ENCODE measurements at regions not wholly inside any gene's neighbourhood (a gene's known extent, or its start where the extent isn't known, plus 50 kb on each side); places are given as distances from the start of the nearest gene placed in this dataset.

- H3K79me2 ChIP-seq (ENCODE audit: control insufficient read depth, insufficient read depth, low read length): no peaks in the 10 kb centered on the region
- H2BK120ac ChIP-seq (ENCODE audit: low read depth, low read length): no peak overlapping the region
- H3K36me3 ChIP-seq (ENCODE audit: control insufficient read depth, insufficient read depth, low read length): no peaks in the 10 kb centered on the region
- WGBS (ENCODE audit: extremely low coverage, insufficient coverage, low lambda C conversion rate): no CpG with 5 or more reads among the region's 2 CpGs
- H3K4me3 ChIP-seq (ENCODE audit: low read length): no peak overlapping the region
- H3K4me1 ChIP-seq (ENCODE audit: control insufficient read depth, low read depth, low read length): no peaks in the 10 kb centered on the region
- H3K27ac ChIP-seq (ENCODE audit: low read depth, low read length): no peak overlapping the region
- H4K8ac ChIP-seq (ENCODE audit: low read depth, low read length): no peak overlapping the region
- no peak overlapping the region for H4K5ac ChIP-seq (ENCODE audit: low read length)
- H3K4me2 ChIP-seq (ENCODE audit: low read length): no peak overlapping the region
- H2AK5ac ChIP-seq (ENCODE audit: low read length): no peak overlapping the region
- H3K9ac ChIP-seq (ENCODE audit: low read length): no peak overlapping the region
- no peak overlapping the region for H3K18ac ChIP-seq (ENCODE audit: low read length)
- no peaks in the 10 kb centered on the region for H3K79me1 ChIP-seq (ENCODE audit: low read length)
- no peak overlapping the region for H3K56ac ChIP-seq (ENCODE audit: low read length)
- DNase-seq: no peak
- no peak overlapping the region for H2BK5ac ChIP-seq (ENCODE audit: low read length)
- H3K4ac ChIP-seq (ENCODE audit: low read depth, low read length): no peak overlapping the region
- H2BK15ac ChIP-seq (replicated peaks; ENCODE audit: low read depth): no peak overlapping the region
- H3K27me3 ChIP-seq (ENCODE audit: insufficient read depth, low read length, poor library complexity): no peaks in the 10 kb centered on the region
- H3K23ac ChIP-seq (ENCODE audit: low read length): no peak overlapping the region
These were observed 509.6 kb upstream of the CT83 start for GRCh38 chrX:116972362-116972761.

DNA sequence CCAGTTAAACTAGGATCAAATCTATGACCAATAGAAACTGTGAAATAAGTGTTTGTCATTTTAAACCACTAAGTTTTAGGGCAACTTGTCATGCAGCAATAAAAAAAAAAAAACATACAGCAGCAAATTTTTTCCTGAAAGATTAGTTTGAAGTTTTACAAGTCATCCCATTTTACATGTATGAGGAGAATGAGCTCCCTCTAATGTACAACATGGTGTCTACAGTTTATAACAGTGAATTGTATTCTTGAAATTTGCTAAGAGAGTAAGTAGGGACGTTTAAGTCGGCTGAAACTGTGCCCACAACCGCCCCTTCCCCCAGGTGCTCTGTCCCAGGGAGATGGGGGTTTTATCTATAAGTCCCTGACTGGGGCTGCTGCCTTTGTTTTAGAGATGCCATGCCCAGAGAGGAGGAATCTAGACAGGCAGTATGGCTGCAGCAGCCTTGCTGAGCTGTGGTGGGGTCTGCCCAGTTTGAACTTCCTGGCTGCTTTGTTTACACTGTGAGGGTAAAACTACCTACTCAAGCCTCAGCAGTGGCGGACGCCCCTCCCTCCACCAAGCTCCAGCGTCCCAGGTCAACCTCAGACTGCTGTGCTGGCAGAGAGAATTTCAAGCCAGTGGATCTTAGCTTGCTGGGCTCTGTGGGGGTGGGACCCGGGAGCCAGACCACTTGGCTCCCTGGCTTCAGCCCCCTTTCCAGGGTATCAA, 499.3 kb upstream of the CT83 start:
- no peaks in the 10 kb centered on the region for H3K36me3 ChIP-seq (ENCODE audit: control insufficient read depth, insufficient read depth, low read length)
- peak overlapping the region; percentile 0 for H3K4ac ChIP-seq (ENCODE audit: low read depth, low read length)
- no peak overlapping the region for H3K23ac ChIP-seq (ENCODE audit: low read length)
- H2BK15ac ChIP-seq (replicated peaks; ENCODE audit: low read depth): no peak overlapping the region
- no peaks in the 10 kb centered on the region for H3K27me3 ChIP-seq (ENCODE audit: insufficient read depth, low read length, poor library complexity)
- no peaks in the 10 kb centered on the region for H3K4me1 ChIP-seq (ENCODE audit: control insufficient read depth, low read depth, low read length)
- H2AK5ac ChIP-seq (ENCODE audit: low read length): no peak overlapping the region
- no peak overlapping the region for H4K8ac ChIP-seq (ENCODE audit: low read depth, low read length)
- no peak overlapping the region for H2BK5ac ChIP-seq (ENCODE audit: low read length)
- peak; percentile 42 for DNase-seq
- H4K5ac ChIP-seq (ENCODE audit: low read length): no peak overlapping the region
- no peak overlapping the region for H3K9ac ChIP-seq (ENCODE audit: low read length)
- H3K4me2 ChIP-seq (ENCODE audit: low read length): no peak overlapping the region
- no CpG with 5 or more reads among the region's 7 CpGs for whole genome bisulfite sequencing (ENCODE audit: extremely low coverage, insufficient coverage, low lambda C conversion rate)
- H3K56ac ChIP-seq (ENCODE audit: low read length): no peak overlapping the region
- no peak overlapping the region for H2BK120ac ChIP-seq (ENCODE audit: low read depth, low read length)
- H3K79me1 ChIP-seq (ENCODE audit: low read length): no peaks in the 10 kb centered on the region
- no peak overlapping the region for H3K27ac ChIP-seq (ENCODE audit: low read depth, low read length)
- H3K79me2 ChIP-seq (ENCODE audit: control insufficient read depth, insufficient read depth, low read length): no peaks in the 10 kb centered on the region
- H3K18ac ChIP-seq (ENCODE audit: low read length): no peak overlapping the region
- no peak overlapping the region for H3K4me3 ChIP-seq (ENCODE audit: low read length)

- H2BK15ac ChIP-seq (replicated peaks; ENCODE audit: low read depth): no peak overlapping the region
- no peak overlapping the region for H3K4ac ChIP-seq (ENCODE audit: low read depth, low read length)
- H3K18ac ChIP-seq (ENCODE audit: low read length): no peak overlapping the region
- peak overlapping the region; percentile 54 for H2BK120ac ChIP-seq (ENCODE audit: low read depth, low read length)
- no peak overlapping the region for H2AK5ac ChIP-seq (ENCODE audit: low read length)
- H3K23ac ChIP-seq (ENCODE audit: low read length): no peak overlapping the region
- no peaks in the 10 kb centered on the region for H3K4me1 ChIP-seq (ENCODE audit: control insufficient read depth, low read depth, low read length)
- peak; percentile 91 for DNase-seq
- no peak overlapping the region for H3K9ac ChIP-seq (ENCODE audit: low read length)
- peak overlapping the region; percentile 67 for H3K27ac ChIP-seq (ENCODE audit: low read depth, low read length)
- no peak overlapping the region for H3K4me3 ChIP-seq (ENCODE audit: low read length)
- H4K5ac ChIP-seq (ENCODE audit: low read length): no peak overlapping the region
- no peaks in the 10 kb centered on the region for H3K36me3 ChIP-seq (ENCODE audit: control insufficient read depth, insufficient read depth, low read length)
- no peaks in the 10 kb centered on the region for H3K79me2 ChIP-seq (ENCODE audit: control insufficient read depth, insufficient read depth, low read length)
- H2BK5ac ChIP-seq (ENCODE audit: low read length): no peak overlapping the region
- H3K56ac ChIP-seq (ENCODE audit: low read length): peak overlapping the region; percentile 73
- H3K4me2 ChIP-seq (ENCODE audit: low read length): no peak overlapping the region
- no peak overlapping the region for H4K8ac ChIP-seq (ENCODE audit: low read depth, low read length)
- H3K27me3 ChIP-seq (ENCODE audit: insufficient read depth, low read length, poor library complexity): no peaks in the 10 kb centered on the region
- no peaks in the 10 kb centered on the region for H3K79me1 ChIP-seq (ENCODE audit: low read length)
- WGBS (ENCODE audit: extremely low coverage, insufficient coverage, low lambda C conversion rate): no CpG with 5 or more reads among the region's 6 CpGs
These were observed 467.5 kb upstream of the CT83 start for GRCh38 chrX:116930311-116930710.

DNA sequence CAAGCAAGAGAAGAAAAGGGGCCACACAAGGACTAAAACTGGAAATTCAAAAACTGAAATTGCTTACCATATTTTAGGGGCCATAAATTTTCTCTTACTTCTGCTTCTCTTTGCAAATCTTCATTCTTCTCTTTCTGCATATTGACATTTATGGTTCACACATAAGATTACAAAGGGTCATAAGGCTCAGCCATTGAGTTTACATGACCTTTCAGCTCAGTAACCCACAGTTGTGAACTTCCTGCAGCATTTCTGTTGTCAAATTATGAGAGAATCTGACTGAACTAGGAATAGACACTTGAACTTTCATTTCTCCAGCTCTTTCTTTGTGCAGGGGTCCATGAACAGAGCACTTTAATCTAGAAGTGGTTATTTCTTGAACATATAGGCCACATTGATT, 434.8 kb upstream of the CT83 start:
- no peak overlapping the region for H2BK15ac ChIP-seq (replicated peaks; ENCODE audit: low read depth)
- H3K36me3 ChIP-seq (ENCODE audit: control insufficient read depth, insufficient read depth, low read length): no peaks in the 10 kb centered on the region
- no peak overlapping the region for H3K4me3 ChIP-seq (ENCODE audit: low read length)
- no peak overlapping the region for H3K9ac ChIP-seq (ENCODE audit: low read length)
- H3K23ac ChIP-seq (ENCODE audit: low read length): no peak overlapping the region
- H4K5ac ChIP-seq (ENCODE audit: low read length): no peak overlapping the region
- H3K56ac ChIP-seq (ENCODE audit: low read length): no peak overlapping the region
- no peaks in the 10 kb centered on the region for H3K79me2 ChIP-seq (ENCODE audit: control insufficient read depth, insufficient read depth, low read length)
- no peak overlapping the region for H2AK5ac ChIP-seq (ENCODE audit: low read length)
- no peak overlapping the region for H2BK5ac ChIP-seq (ENCODE audit: low read length)
- H3K79me1 ChIP-seq (ENCODE audit: low read length): no peaks in the 10 kb centered on the region
- no peak overlapping the region for H3K4ac ChIP-seq (ENCODE audit: low read depth, low read length)
- no peak overlapping the region for H4K8ac ChIP-seq (ENCODE audit: low read depth, low read length)
- H3K27ac ChIP-seq (ENCODE audit: low read depth, low read length): no peak overlapping the region
- H3K4me2 ChIP-seq (ENCODE audit: low read length): no peak overlapping the region
- H2BK120ac ChIP-seq (ENCODE audit: low read depth, low read length): no peak overlapping the region
- no peak overlapping the region for H3K18ac ChIP-seq (ENCODE audit: low read length)
- no peaks in the 10 kb centered on the region for H3K27me3 ChIP-seq (ENCODE audit: insufficient read depth, low read length, poor library complexity)
- no peaks in the 10 kb centered on the region for H3K4me1 ChIP-seq (ENCODE audit: control insufficient read depth, low read depth, low read length)
- no peak for DNase-seq

- H3K56ac ChIP-seq (ENCODE audit: low read length): no peak overlapping the region
- no peak for DNase-seq
- WGBS (ENCODE audit: extremely low coverage, insufficient coverage, low lambda C conversion rate): no CpG with 5 or more reads among the region's 1 CpG
These were observed 419.2 kb upstream of the CT83 start for GRCh38 chrX:116881961-116882360.

DNA sequence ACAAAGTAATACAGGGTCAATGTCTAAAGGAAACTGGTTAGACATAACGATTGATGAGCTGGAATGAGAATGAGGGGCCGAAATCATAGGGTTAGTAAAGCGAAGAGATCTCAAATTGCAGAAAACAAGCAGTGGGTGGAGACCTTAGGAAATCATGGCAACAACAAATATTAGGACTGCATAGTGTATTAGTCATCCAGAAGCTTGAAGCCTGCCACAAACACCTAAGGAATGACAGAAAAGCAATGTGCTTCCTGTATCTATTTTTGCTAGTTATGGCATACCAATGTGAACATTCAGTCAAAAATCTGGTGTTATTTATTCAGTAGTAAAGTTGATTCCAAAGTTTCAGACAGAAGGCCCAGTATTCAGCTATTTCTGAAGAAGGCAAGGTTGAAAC, 410.9 kb upstream of the CT83 start:
- Histone ChIP-seq H3K23ac (ENCODE audit: low read length) (no peak overlapping the region), H3K4me1 (ENCODE audit: control insufficient read depth, low read depth, low read length) (no peaks in the 10 kb centered on the region)
- WGBS (ENCODE audit: extremely low coverage, insufficient coverage, low lambda C conversion rate): no CpG with 5 or more reads among the region's 3 CpGs

More at GRCh38 chrX:116881961-116882360, 419.2 kb upstream of the CT83 start:
- no peak overlapping the region for H3K18ac ChIP-seq (ENCODE audit: low read length)
- no peak overlapping the region for H3K23ac ChIP-seq (ENCODE audit: low read length)
- no peak overlapping the region for H2BK120ac ChIP-seq (ENCODE audit: low read depth, low read length)
- H3K4ac ChIP-seq (ENCODE audit: low read depth, low read length): no peak overlapping the region
- no peak overlapping the region for H2BK15ac ChIP-seq (replicated peaks; ENCODE audit: low read depth)
- H2BK5ac ChIP-seq (ENCODE audit: low read length): no peak overlapping the region
- H4K5ac ChIP-seq (ENCODE audit: low read length): no peak overlapping the region
- no peak overlapping the region for H3K4me2 ChIP-seq (ENCODE audit: low read length)
- no peak overlapping the region for H3K9ac ChIP-seq (ENCODE audit: low read length)
- no peak overlapping the region for H3K27ac ChIP-seq (ENCODE audit: low read depth, low read length)
- H4K8ac ChIP-seq (ENCODE audit: low read depth, low read length): no peak overlapping the region
- no peaks in the 10 kb centered on the region for H3K36me3 ChIP-seq (ENCODE audit: control insufficient read depth, insufficient read depth, low read length)
- H3K4me1 ChIP-seq (ENCODE audit: control insufficient read depth, low read depth, low read length): no peaks in the 10 kb centered on the region
- no peak overlapping the region for H2AK5ac ChIP-seq (ENCODE audit: low read length)
- H3K4me3 ChIP-seq (ENCODE audit: low read length): no peak overlapping the region
- H3K27me3 ChIP-seq (ENCODE audit: insufficient read depth, low read length, poor library complexity): no peaks in the 10 kb centered on the region
- no peaks in the 10 kb centered on the region for H3K79me2 ChIP-seq (ENCODE audit: control insufficient read depth, insufficient read depth, low read length)
- H3K79me1 ChIP-seq (ENCODE audit: low read length): no peaks in the 10 kb centered on the region

More for the DNA sequence above, 410.9 kb upstream of the CT83 start:
- H3K27ac ChIP-seq (ENCODE audit: low read depth, low read length): no peak overlapping the region
- H2BK120ac ChIP-seq (ENCODE audit: low read depth, low read length): no peak overlapping the region
- H3K56ac ChIP-seq (ENCODE audit: low read length): no peak overlapping the region
- H3K4me3 ChIP-seq (ENCODE audit: low read length): no peak overlapping the region
- no peak overlapping the region for H3K4me2 ChIP-seq (ENCODE audit: low read length)
- no peaks in the 10 kb centered on the region for H3K27me3 ChIP-seq (ENCODE audit: insufficient read depth, low read length, poor library complexity)
- H4K8ac ChIP-seq (ENCODE audit: low read depth, low read length): no peak overlapping the region
- H3K9ac ChIP-seq (ENCODE audit: low read length): no peak overlapping the region
- H2BK5ac ChIP-seq (ENCODE audit: low read length): no peak overlapping the region
- H3K36me3 ChIP-seq (ENCODE audit: control insufficient read depth, insufficient read depth, low read length): no peaks in the 10 kb centered on the region
- no peak overlapping the region for H4K5ac ChIP-seq (ENCODE audit: low read length)
- H3K79me1 ChIP-seq (ENCODE audit: low read length): no peaks in the 10 kb centered on the region
- no peak overlapping the region for H2AK5ac ChIP-seq (ENCODE audit: low read length)
- H3K4ac ChIP-seq (ENCODE audit: low read depth, low read length): no peak overlapping the region
- no peaks in the 10 kb centered on the region for H3K79me2 ChIP-seq (ENCODE audit: control insufficient read depth, insufficient read depth, low read length)
- DNase-seq: peak; percentile 7
- H3K18ac ChIP-seq (ENCODE audit: low read length): no peak overlapping the region
- H2BK15ac ChIP-seq (replicated peaks; ENCODE audit: low read depth): no peak overlapping the region

Data from mesendoderm (in vitro differentiated cells).